DOHH2 (cell line): ENCODE measurements at regions not wholly inside any gene's neighbourhood (a gene's known extent, or its start where the extent isn't known, plus 50 kb on each side); places are given as distances from the start of the nearest gene placed in this dataset.

Source experiments
- H3F3A ChIP-seq: fragments of 200-600 bp; sonication (generic), shearing (Covaris generic); 2 replicates; pipeline ENCODE4 v1.6.0; 2016; ENCODE audit warnings: antibody characterized with exemption, mild to moderate bottlenecking; ENCODE audit not compliant: control insufficient read depth, insufficient read depth
- H3K27ac ChIP-seq: fragments of 200-600 bp; sonication (generic); 2 replicates; pipeline ENCODE4 v1.5.1; 2014; ENCODE audit warnings: low read depth, mild to moderate bottlenecking, low read length, moderate library complexity
- H3K27me3 ChIP-seq: fragments of 200-600 bp; sonication (generic); 2 replicates; pipeline ENCODE4 v1.6.1; 2014; ENCODE audit warnings: mild to moderate bottlenecking, low read length, mixed read lengths; ENCODE audit not compliant: control insufficient read depth
- H3K36me3 ChIP-seq: fragments of 200-600 bp; sonication (generic); 2 replicates; pipeline ENCODE4 v1.6.1; 2014; ENCODE audit warnings: mild to moderate bottlenecking, low read length, moderate library complexity, mixed read lengths; ENCODE audit not compliant: control insufficient read depth
- H3K4me1 ChIP-seq: fragments of 200-600 bp; sonication (generic); 2 replicates; pipeline ENCODE4 v1.6.1; 2014; ENCODE audit warnings: mild to moderate bottlenecking, low read length, mixed read lengths; ENCODE audit not compliant: control insufficient read depth
- H3K4me2 ChIP-seq: fragments of 200-600 bp; sonication (generic); 2 replicates; pipeline ENCODE4 v1.6.0; 2014; ENCODE audit warnings: mild to moderate bottlenecking, low read length, moderate library complexity
- H3K4me3 ChIP-seq: fragments of 200-600 bp; sonication (generic); 2 replicates; pipeline ENCODE4 v1.5.1; 2014; ENCODE audit warnings: mild to moderate bottlenecking, low read length, mixed read lengths
- H3K79me2 ChIP-seq: fragments of 200-600 bp; sonication (generic); 2 replicates; pipeline ENCODE4 v1.6.1; 2014; ENCODE audit warnings: mild to moderate bottlenecking, low read length, mixed read lengths; ENCODE audit not compliant: control insufficient read depth
- H3K9me2 ChIP-seq: fragments of 200-600 bp; sonication (generic); replicated peaks from 2 replicates; pipeline ENCODE4 v1.6.1; 2014; ENCODE audit warnings: mild to moderate bottlenecking, low read length, mixed read lengths; ENCODE audit not compliant: control insufficient read depth
- H3K9me3 ChIP-seq: fragments of 200-600 bp; sonication (generic); 2 replicates; pipeline ENCODE4 v1.6.1; 2014; ENCODE audit warnings: antibody characterized with exemption, low read length, mixed read lengths; ENCODE audit not compliant: control insufficient read depth, insufficient read depth
- H4K20me1 ChIP-seq: fragments of 200-600 bp; sonication (generic); 2 replicates; pipeline ENCODE4 v1.6.0; 2014; ENCODE audit warnings: low read depth, mild to moderate bottlenecking, antibody characterized with exemption, low read length, moderate library complexity; ENCODE audit not compliant: control insufficient read depth, insufficient read depth
- EZH2phosphoT487 ChIP-seq: fragments of 200-600 bp; sonication (generic); IDR thresholded peaks from 2 replicates; pipeline ENCODE4 v1.6.1; 2017; ENCODE audit warnings: borderline replicate concordance, mild to moderate bottlenecking, antibody characterized with exemption, low read length, moderate library complexity, mixed read lengths
- TF ChIP-seq, protein P1 (sequence below): fragments of 200-600 bp; sonication (generic); IDR thresholded peaks from one replicate; pipeline ENCODE4 v1.5.1; 2014; ENCODE audit warnings: antibody characterized with exemption, mild to moderate bottlenecking, low read depth, low read length; ENCODE audit not compliant: poor library complexity, severe bottlenecking

DNA sequence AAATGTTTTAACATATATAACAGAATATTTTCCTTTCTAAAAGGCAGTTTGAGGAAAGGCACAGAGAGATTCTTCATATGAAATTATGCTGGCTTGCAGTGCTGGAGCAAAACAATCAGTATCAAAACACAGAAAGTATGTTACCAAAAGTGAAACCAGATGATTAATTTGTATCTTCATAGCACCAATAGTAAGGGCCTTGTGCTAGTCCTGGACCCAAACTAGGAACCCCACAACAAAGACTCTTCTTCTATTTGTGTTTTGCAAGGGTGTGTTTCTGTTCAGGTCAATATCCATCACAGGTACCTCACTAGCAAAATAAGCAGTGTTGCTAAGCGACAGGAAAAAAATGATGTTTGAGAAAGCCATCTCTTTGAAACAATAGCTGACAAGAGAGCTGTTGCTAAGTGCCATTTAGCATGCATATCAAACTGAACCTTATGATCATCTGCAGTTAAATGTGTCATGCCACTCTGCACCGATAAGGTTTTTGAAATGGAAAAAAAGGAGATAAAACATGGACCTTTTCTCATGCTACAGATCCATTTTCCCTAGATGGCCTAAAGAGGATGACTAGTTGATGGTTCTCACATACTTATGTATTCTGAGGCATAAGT is 196.2 kb upstream of the ALG10 start:
- Histone ChIP-seq H3F3A (no peaks in the 10 kb centered on the region), H3K9me2 (no peaks in the 10 kb centered on the region), H3K4me3 (no peak overlapping the region), H3K27ac (no peak overlapping the region), H3K4me1 (no peaks in the 10 kb centered on the region), H3K36me3 (no peaks in the 10 kb centered on the region), H3K27me3 (no peaks in the 10 kb centered on the region), H3K79me2 (no peaks in the 10 kb centered on the region), H3K9me3 (no peaks in the 10 kb centered on the region), H4K20me1 (no peaks in the 10 kb centered on the region), H3K4me2 (no peak overlapping the region)
- TF ChIP-seq, protein P1, sequence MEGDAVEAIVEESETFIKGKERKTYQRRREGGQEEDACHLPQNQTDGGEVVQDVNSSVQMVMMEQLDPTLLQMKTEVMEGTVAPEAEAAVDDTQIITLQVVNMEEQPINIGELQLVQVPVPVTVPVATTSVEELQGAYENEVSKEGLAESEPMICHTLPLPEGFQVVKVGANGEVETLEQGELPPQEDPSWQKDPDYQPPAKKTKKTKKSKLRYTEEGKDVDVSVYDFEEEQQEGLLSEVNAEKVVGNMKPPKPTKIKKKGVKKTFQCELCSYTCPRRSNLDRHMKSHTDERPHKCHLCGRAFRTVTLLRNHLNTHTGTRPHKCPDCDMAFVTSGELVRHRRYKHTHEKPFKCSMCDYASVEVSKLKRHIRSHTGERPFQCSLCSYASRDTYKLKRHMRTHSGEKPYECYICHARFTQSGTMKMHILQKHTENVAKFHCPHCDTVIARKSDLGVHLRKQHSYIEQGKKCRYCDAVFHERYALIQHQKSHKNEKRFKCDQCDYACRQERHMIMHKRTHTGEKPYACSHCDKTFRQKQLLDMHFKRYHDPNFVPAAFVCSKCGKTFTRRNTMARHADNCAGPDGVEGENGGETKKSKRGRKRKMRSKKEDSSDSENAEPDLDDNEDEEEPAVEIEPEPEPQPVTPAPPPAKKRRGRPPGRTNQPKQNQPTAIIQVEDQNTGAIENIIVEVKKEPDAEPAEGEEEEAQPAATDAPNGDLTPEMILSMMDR = no peak
- no peak for TF ChIP-seq EZH2phosphoT487

DNA sequence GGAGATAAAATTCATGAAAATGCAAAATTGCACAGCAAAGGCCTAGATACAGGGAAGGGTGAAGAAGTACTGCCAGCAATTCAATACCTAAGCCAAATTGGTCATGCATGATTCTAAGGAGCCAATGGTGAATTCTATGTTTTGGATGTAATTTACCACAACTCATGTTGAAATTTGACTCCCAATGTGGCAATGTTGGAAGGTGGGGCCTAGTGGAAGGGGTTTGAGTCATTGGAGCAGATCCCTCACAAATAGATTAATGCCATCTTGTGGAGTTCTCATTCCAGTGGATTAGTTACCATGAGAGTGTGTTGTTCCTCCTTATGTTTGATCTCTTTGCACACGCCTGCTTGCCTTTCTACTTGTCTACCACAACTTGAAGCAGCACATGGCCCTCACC is 194.0 kb upstream of the ALG10 start:
- TF ChIP-seq EZH2phosphoT487 = no peak
- TF ChIP-seq, protein P1 = no peak
- Histone ChIP-seq H3K27ac (no peak overlapping the region), H3F3A (no peaks in the 10 kb centered on the region), H3K4me1 (no peaks in the 10 kb centered on the region), H3K27me3 (no peaks in the 10 kb centered on the region), H3K36me3 (no peaks in the 10 kb centered on the region), H3K4me3 (no peak overlapping the region), H3K79me2 (no peaks in the 10 kb centered on the region), H4K20me1 (no peaks in the 10 kb centered on the region), H3K9me3 (no peaks in the 10 kb centered on the region), H3K4me2 (no peak overlapping the region), H3K9me2 (no peaks in the 10 kb centered on the region)

DNA sequence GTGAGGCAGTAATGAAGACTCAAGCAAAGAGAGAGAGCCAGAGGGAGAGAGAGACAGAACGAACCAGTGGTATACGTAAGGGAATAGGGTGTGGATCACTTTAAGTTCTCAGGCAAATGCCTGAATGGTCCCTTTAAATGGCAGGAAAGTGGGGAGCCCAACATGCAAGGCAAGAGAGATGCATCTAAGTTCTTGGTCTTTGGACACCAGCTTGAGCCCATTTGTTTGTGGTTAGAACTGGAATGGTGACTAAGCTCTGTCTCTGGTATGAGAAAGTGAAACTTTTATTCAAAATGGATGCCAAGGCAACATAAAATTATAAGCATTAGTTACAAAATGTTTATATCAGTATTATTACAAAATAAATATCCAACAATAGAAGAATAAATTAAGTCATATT is 192.2 kb upstream of the ALG10 start:
- Histone ChIP-seq H3K79me2 (no peaks in the 10 kb centered on the region), H3K27me3 (no peaks in the 10 kb centered on the region), H3K4me1 (no peaks in the 10 kb centered on the region), H3K9me2 (no peaks in the 10 kb centered on the region), H3F3A (no peaks in the 10 kb centered on the region), H3K9me3 (no peaks in the 10 kb centered on the region), H3K36me3 (no peaks in the 10 kb centered on the region), H3K27ac (no peak overlapping the region), H3K4me3 (no peak overlapping the region), H3K4me2 (no peak overlapping the region), H4K20me1 (no peaks in the 10 kb centered on the region)
- no peak for TF ChIP-seq EZH2phosphoT487
- TF ChIP-seq, protein P1 = no peak

DNA sequence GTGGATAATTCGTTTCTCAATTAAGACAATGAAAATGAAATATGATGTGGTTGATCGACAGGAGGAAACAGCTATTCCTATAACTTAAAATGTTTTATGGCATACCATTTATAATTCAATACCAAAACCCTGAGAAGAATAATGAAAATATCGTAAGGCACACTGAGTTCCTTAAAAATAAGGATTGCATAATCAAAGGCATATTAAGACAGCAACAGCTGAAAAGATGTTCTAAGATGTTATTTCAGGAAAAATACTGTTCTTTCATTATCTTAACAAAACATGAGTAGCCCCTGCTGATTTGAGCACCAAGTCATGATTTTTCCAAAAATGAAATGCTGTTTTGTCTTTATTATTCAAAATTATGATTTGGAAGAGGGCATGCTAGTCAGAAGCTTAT is 189.4 kb upstream of the ALG10 start:
- Histone ChIP-seq H3K4me1 (no peaks in the 10 kb centered on the region), H3K4me3 (no peak overlapping the region), H3F3A (no peaks in the 10 kb centered on the region), H3K9me2 (no peaks in the 10 kb centered on the region), H3K36me3 (no peaks in the 10 kb centered on the region), H4K20me1 (no peaks in the 10 kb centered on the region), H3K27me3 (no peaks in the 10 kb centered on the region), H3K4me2 (no peak overlapping the region), H3K79me2 (no peaks in the 10 kb centered on the region), H3K9me3 (no peaks in the 10 kb centered on the region), H3K27ac (no peak overlapping the region)
- TF ChIP-seq EZH2phosphoT487 = no peak
- TF ChIP-seq, protein P1 = no peak
